Medulla oblongata (tissue), 1 donor: ENCODE measurements at regions not wholly inside any gene's neighbourhood (a gene's known extent, or its start where the extent isn't known, plus 50 kb on each side); places are given as distances from the start of the nearest gene placed in this dataset.
"Not testable (repeated sequence)": the region's sequence is repeated elsewhere in the genome, so short reads cannot be mapped to it uniquely, and the experiment has no call there.

Experiments used
- DNase-seq: peaks from one replicate; pipeline ENCODE4 v3.0.0-alpha.2; 2015; ENCODE audit errors: extremely low spot score

- DNase-seq: no peak
Observed at GRCh38 chr12:126903027-126903876, 1363.7 kb upstream of the TMEM132C start.

DNA sequence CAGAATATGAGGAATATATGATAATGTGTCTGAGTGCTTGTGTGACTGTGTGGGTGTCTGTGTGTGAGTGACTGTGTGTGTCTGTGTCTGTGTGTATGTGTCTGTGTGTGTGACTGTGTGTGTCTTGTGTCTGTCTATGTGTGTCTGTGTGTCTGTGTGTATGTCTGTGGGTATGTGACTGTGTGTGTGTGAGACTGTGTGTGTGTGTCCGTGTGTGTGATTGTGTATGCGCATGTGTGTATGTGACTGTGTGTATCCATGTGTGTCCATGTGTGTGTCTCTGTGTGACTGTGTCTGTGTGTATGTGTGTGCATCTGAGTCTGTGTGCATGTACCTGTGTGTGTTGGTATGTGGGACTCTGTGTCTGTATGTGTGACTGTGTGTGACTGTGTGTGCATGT lies 1361.2 kb upstream of the TMEM132C start:
- DNase-seq: no peak

DNA sequence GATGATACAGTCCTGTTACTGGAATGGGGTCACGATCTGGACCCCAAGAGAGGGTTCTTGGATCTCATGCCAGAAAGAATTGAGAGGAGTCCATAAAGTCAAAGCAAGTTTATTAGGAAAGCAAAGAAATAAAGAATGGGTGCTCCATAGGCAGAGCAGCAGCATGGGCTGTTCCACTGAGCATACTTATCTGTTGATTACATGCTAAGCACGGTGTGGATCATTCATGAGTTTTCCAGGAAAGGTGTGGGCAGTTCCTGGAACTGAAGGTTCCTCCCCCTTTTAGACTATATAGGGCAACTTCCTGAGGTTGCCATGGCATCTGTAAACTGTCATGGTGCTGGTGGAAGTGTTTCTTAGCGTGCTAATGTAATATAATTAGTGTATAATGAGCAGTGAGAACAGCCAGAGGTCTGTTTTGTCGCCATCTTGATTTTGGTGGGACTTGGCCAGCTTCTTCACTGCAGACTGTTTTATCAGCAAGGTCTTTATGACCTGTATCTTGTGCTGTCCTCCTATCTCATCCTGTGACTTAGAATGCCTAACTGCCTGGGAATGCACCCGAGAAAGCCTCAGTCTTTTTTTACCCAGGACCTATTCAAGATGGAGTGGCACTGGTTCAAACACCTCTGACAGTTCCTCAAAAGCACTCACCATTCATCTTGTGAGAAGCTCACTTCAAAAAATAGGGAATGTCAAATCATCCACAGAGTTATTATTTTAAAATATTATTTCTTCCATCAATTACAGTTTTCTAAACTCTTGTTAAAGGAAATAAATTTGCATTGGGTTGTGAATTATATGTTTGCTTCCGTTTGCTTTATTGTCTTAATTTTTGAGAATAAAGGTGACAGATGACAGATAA lies 1358.8 kb upstream of the TMEM132C start:
- no peak for DNase-seq

- no peak for DNase-seq
Observed at GRCh38 chr12:126908765-126909142, 1358.2 kb upstream of the TMEM132C start.

- no peak for DNase-seq
Observed at GRCh38 chr12:126910570-126910969, 1356.4 kb upstream of the TMEM132C start.

- no peak for DNase-seq
Observed at GRCh38 chr12:126912111-126912510, 1354.9 kb upstream of the TMEM132C start.

DNA sequence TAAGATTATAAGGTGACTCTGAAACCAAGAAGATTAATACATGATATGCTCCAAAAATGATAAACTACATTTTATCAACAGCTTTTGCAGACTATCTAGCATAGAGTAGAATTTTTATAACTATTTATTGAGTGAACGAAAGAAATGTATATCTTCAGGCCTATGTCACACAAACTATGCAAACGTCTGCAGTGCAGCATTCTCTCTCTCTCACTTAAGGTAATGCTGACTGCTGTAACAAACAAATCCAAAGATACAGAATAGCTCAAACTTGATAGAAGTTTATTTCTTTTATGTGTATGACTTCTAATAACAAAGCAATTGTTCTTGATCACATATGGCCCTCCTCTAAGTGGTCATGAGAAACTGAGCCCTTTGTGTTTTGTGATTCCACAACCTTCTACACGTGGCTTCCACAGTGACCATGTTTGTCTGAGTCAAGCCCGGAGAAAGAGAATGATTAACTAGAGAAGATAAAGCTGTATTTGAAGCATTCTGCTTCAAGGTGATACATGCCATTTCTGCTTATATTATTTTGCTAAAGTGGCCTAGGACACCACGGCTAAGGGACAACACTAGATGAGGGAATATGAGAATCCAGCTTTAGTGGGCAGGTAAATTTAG lies 1352.7 kb upstream of the TMEM132C start:
- DNase-seq: no peak

- DNase-seq: peak; percentile 28
Observed at GRCh38 chr12:126915309-126915708, 1351.7 kb upstream of the TMEM132C start.

DNA sequence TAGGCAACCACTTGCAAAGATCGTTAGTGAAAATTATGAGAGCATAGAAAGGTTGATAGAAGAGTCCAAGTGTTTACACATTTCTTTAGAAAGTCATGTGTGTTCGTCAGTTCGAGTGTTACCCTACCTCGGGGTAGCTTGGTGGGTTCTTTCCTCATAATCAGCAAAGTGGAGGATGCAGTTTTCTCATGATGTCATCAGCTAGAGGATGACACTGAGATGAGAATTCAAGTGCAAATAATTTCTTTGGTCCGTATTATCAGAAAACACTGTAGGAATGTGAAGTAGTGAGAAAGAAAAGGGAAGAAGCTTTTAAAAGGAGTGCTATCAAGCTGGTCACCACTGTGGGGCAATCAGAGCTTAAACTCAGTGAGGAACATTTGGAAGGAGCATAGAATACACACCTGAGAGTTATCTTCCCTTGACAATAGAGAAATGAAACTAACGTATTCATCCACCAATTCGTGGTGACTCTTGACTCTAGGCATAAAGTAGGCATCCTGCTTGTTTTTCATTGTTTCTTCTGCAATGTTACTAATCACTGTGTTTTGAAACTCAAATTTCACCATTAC lies 1340.9 kb upstream of the TMEM132C start:
- DNase-seq: no peak

DNA sequence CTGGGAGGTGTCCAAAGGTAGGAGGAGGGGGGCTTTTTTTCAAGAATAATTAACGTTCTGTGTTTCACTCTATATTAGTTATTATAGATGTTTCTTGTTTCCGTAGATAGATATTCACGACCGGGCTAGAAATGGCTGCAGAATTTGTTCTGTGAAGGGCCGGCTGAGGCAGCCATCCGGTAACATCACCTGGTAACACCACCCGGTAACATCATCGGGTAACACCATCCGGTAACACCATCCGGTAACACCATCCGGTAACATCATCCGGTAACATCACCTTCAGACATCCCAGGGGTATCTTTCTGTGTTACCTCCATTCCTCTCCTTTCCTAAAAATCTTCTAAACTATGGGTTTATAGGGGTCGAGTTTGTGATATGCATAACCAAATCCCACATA lies 1336.7 kb upstream of the TMEM132C start:
- DNase-seq: no peak

GRCh38 chr12:126932156-126932555 lies 1334.8 kb upstream of the TMEM132C start:
- no peak for DNase-seq

- DNase-seq: no peak
Observed at GRCh38 chr12:126935435-126935834, 1331.5 kb upstream of the TMEM132C start.

GRCh38 chr12:126936181-126936851 lies 1330.7 kb upstream of the TMEM132C start:
- DNase-seq: peak; percentile 56

DNA sequence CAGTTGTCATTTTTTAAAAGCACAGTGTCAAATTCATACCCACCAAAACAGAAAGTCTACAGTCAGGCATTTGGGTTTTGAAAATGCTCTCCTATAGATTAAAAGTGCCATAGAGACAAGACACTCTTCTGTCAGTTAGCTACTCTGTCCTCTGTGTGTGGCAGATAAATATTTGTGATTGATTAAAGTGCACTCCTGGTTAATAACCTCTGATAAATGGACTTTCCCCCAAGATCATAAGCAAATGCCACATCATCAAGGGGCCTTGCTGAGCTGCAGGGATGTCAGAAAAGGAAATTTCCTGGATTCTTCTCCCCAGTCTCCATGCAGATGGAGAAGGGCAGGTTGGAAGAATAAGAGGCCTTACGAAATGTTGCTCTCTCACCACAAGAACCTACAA lies 1329.5 kb upstream of the TMEM132C start:
- DNase-seq: no peak

DNA sequence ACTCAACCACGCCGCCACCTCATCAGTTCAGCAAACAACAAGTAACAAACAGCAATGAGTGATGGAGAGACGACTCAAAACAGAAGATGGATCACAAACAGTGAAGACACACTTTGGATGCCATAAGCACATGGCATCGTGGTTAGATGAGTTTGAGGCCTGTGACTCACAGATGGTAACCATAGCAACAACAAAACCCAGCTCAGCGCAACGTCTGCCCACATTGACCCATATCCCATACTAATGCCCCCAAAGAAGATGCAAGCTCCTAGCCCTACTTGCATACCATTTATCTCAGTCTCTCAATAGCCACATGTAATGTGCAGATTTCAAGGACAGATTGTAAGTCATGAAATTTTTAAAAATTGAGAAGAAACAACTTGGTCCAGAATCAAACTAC lies 1322.3 kb upstream of the TMEM132C start:
- DNase-seq: no peak

GRCh38 chr12:126946958-126947357 lies 1320.0 kb upstream of the TMEM132C start:
- not testable (repeated sequence) for DNase-seq

DNA sequence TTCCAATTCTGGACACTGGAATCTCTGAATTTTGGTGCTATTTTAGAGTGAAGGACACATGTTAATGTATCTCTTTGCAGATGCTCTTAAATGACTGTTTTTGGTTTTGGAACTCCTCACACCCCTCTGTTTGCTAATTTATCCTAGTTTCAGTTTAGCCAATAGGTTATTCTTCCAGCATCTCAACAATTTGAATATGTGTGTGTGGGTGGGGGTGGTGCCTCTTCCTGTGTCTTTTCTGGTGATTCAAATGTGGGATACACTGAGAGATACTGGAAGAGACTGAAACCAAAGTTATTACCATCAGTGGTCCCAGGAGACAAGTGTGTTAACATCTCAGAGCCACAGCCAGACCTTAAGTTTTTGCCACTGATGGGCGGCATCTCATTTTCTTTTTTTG lies 1317.4 kb upstream of the TMEM132C start:
- no peak for DNase-seq

DNA sequence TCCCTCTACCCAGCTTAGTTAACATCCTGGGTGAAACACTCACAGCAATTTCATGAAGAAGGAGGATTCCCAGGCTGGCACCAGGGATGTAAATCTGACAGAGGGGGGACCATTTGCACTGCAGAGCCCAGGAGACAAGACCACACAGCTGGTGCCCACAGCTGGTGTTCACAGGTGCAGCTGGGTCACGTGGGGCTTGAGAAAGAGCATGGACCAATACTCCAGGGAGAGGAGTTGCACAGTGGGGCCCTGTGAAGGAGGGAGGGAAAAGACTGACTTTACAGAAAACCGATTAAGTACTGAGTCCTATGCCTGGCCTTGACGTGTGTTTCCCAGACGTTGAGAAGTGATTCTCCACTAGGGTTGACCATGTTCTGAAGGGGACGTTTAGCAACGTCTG lies 1316.7 kb upstream of the TMEM132C start:
- DNase-seq: no peak

- DNase-seq: peak; percentile 23
Observed at GRCh38 chr12:126952096-126953007, 1314.6 kb upstream of the TMEM132C start.

DNA sequence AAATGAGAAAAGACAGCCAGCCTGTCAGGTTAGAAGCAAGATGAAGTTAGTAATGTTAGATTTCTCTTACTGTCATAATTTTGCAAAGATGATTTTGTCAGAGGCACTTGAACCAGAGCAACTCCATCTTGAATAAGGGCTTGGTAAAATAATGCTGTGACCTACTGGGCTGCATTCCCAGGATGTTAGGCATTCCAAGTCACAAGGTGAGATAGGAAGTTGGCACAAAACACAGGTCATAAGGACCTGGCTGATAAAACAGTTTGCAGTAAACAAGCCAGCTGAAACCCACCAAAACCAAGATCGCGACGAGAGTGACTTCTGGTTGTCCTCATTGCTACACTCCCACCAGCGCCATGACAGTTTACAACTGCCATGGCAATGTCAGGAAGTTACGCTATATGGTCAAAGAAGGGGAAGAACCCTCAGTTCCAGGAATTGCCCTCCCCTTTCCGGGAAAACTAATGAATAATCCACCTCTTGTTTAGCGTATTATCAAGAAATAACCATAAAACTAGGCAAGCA lies 1313.5 kb upstream of the TMEM132C start:
- DNase-seq: no peak
